MV-4-11 (cell line): ENCODE measurements at regions not wholly inside any gene's neighbourhood (a gene's known extent, or its start where the extent isn't known, plus 50 kb on each side); places are given as distances from the start of the nearest gene placed in this dataset.

Experiments
- DNase-seq: peaks from one replicate; lab custom pipeline; 2025; lab: John Stamatoyannopoulos, UW

DNA sequence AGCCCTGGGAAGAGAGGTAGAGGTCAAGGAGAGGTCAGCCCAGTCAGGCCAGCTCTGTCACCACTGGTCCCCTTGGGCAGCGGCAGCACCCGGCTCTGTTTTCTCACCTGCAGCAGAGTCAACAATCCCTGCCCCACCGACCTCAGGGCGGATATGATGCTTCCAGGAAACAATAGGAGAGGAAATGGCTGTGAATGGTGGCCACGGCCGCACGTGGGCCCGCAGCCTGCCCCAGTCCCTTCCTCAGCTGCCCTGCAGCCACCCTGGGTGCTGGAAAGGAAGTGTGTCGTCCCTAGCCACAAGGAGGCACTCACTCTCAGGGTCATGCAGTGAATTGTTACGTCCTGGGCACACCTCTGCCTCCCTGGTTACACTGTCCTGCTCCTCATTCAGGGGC lies 92.5 kb upstream of the ENPP6 start:
- no peak for DNase-seq

GRCh38 chr4:184309241-184310170 lies 91.8 kb upstream of the ENPP6 start:
- no peak for DNase-seq

DNA sequence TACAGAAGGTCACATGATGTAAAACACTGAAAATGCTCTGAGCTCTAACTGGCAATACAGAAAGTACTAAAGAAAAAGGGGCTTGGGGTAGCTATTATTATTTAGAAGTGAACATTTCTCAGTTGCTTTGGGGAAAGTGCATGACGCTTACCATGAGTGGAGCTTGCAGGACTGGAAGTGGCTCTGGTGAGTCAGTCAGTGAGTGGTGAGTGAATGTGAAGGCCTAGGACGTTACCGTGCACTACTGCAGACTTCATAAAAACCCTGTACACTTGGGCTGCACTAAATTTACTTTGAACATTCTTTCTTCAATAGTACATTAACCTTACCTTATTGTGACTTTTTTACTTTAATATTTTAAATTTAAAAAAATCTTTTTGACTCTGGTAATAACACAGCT lies 89.3 kb upstream of the ENPP6 start:
- DNase-seq, result peak; percentile 21

DNA sequence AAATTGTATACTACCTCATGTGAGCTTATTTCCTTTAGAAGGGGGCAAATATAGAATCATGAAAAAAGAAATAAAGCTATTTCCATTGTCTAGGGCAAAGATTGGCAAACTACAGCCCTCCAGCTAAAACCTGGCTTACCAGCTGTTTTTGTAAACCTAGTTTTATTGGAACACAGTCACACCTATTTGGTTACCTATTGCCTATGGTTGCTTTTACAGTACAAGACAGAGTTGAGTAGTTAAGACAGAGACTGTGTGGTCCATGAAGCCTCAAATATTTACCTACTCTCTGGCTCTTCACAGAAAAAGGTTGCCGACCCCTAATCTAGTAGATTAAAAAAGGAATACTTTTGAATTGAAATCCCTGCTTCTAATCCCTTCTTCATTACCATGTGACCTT lies 88.8 kb upstream of the ENPP6 start:
- no peak for DNase-seq

DNA sequence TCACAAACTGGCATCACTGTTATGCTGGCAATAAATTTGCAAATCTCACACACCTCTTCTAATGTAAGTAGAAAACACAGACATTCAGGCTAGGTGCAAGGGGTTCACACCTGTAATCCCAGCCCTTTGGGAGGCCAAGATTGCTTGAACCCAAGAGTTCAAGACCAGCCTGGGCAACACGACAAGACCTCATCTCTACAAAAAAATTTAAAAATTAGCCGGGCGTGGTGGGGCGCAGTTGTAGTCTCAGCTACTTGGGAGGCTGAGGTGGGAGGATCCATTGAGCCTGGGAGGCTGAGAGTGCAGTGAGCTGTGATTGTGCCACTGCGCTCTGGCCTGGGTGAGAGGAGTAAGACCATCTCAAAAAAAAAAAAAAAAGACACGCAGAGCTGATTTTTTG lies 83.1 kb upstream of the ENPP6 start:
- DNase-seq, result no peak

DNA sequence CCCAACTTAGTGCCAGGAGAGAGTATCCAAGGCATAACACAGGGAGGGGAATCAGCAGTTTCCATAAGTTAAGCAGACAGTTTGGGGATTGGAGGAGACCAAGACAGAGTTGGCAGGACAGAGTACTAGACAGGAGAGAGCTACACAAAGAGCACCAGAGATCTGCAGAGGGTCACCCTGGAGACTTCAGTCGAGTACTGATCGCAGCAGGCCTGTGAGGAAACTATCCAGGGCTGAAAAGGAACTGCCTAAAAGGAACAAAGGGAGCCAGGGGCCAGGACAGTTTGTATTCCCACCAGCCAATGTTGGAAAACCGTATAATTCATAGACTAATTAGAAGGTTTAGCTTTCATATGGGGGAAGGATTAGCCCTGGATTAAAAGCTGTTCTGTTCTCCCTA lies 80.6 kb upstream of the ENPP6 start:
- no peak for DNase-seq

DNA sequence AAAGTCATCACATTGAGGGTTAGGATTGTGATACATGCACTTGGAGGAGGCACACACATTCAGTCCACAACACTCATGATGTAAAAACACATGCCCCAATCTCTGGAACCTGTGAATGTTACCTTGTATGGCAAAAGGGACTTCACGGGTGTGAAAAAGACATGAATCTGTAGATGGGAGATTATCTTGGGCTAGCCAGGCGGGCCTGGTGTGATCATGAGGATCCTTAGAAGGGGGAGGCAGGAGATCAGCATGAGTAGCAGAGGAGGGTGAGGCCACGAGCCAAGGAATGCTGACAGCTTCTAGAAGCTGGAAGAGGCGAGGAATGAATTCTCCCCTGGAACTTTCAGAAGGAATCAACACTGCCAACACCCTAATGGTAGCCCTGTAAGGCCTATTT lies 77.5 kb upstream of the ENPP6 start:
- no peak for DNase-seq

DNA sequence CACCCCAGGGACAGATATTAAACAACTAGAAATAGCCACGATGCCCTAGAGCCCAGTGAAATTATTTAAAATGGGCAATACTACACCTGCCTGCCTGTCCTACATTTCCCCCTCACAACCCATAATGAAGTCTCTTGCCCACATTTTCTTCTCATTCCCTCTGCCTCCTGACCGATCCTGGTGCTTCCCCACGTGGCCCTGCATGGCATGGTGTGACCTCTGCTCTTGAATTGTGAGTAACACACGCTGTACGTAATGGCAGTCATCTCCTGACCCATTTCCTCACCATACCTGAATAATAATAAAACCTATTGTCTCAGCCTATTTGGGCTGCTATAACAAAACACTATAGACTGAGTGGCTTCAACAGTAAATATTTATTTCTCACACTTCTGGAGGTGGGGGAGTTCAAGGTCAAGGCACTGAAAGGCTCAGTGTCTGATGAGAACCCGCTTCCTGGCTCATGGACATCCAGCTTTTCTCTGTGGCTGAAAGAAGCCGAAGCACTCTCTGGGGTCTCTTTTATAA lies 77.0 kb upstream of the ENPP6 start:
- DNase-seq, result no peak

DNA sequence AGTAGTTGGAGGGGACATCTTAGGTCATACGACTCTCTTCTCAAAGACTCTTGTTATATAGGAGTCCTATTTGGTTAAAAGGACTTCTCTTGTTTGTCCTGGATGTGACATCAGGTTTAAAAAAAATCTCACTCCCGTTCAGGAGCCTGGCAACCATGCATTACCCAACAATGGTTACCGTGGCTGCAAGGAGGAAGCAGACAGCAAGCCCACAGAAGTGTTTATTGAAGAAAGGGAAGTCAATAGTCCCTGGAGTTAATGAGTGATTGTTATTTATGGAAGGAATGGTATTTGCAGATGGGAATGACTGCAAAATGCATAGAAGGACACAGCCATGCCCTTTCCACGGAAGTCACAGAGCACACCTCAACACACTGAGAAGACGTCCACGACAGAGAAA lies 75.9 kb upstream of the ENPP6 start:
- DNase-seq, result peak; percentile 90

DNA sequence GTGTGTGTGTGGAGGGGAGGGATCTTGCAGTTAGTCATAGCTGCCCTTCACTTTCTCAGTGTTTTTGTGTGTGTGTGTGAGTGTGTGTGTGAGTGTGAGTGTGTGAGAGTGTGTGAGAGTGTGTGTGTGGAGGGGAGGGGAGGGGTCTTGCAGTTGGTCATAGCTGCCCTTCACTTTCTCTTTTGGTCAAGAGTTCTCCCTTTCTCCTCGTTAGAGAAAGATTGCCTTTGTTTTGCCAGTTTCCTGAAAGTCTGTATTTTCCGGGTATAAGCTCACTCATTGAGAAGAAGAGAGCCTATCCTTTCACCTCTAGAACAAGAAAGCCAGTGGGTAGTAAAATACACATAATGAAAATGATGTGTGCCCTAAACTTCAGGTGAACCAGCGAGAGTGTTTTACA lies 75.2 kb upstream of the ENPP6 start:
- DNase-seq, result no peak

DNA sequence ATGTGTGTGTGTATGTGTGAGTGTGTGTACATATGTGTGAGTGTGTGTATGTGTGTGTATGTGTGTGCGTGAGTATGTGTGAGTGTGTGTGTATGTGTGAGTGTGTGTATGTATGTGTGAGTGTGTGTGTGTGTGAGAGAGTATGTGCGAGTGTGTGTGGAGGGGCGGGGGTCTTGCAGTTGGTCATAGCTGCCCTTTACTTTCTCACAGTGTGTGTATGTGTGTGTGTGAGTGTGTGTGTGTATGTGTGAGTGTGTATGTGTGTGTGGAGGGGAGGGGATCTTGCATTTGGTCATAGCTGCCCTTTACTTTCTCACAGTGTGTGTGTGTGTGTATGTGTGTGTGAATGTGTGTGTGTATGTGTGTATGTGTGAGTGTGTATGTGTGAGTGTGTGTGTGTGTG lies 74.8 kb upstream of the ENPP6 start:
- no peak for DNase-seq

GRCh38 chr4:184289179-184289535 lies 71.5 kb upstream of the ENPP6 start:
- no peak for DNase-seq

DNA sequence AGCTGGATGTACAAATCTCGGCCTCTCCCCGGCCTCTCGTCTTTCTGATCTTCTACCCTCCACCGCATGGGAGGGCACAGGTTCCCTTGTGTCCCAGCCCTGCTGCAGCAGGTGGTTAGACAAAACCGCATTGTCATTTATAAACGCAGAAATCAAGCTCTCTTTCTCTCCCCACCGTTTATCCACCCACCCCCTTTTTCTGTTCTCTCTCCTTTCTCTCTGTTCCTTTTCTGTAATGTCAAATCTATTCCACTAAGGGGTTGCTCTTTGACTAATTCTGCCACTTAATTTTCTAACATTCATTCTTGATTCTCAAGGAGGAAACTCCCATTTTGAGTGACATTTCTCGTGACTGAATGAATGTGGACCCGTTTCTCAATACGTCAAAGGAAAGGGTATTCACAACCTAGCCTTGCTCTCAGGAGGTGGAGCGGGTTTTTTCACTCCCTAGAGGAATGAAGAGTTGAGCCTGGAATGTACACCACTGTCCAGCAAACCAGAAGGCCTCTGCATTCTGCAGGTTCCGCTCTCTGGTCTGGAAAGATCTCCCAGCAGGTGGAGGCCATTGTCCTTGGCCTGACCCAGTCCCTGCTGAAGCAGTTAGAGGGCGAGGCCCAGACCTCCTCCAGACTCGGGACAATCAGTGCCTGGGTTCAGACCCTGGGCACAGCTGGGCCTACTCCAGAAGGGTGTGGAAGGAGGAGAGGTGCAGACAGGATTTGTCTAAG lies 70.9 kb upstream of the ENPP6 start:
- no peak for DNase-seq

DNA sequence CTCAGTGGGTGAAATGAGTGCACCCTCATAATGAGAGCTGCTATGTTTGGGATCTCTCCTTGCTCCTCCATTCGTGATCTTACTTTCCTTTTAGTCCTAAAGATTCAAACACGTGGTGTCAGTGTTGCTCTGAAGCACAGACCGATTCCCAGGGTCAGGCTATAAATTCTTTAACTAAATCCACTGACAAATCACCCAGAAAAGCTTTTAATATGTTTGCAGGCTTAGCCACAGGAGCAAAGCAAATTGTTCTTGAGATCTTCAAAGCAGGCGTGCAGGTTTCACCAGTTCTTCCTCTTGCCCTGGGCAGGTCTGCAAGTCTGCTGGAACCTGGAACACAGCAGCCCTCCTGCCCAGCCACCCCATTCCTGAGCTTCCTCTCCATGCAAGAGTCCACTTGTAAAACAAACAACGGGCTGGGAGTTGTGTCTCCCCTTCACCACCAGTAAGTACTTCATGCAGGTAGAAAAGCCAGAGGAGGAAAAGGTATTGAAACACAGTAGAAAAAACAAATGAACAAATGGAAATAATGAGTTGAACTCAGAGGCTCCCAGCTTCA lies 70.1 kb upstream of the ENPP6 start:
- no peak for DNase-seq

DNA sequence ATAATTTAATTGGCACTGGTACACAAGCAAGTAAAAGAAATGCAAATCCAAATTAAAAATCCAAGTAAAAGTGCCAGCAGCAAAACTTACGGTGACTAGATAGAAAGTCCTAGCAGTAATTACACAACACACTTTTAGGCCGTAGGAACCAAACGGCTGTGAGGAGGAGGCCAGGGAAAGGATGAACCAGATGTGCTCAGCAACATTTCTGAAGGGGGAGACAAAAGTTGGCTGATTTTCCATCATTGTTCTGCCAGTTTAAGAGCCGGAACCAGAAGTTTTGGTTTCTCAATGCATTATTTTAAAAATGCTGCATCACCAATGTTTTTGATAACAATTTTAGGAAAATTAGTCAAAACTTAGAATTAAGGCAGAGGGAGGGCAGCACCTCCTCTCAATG lies 68.7 kb upstream of the ENPP6 start:
- DNase-seq, result no peak

GRCh38 chr4:184284742-184285141 lies 67.1 kb upstream of the ENPP6 start:
- DNase-seq, result no peak

DNA sequence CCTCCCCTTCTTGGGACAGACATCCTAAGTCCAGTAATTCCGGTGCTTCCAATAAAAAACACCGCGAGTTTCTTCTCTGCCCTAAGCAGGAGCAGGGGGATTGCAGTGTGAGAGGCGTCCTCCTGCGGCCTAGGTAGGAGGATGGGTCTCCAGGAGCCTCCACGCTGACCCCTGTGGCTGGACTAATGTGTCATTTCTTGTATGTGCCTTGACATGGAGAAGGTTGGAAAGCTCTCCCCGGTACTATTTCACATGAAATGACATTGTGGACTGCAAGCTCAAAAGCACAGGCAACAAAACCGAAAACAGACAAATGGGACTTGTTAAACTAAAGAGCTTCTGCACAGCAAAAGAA lies 66.6 kb upstream of the ENPP6 start:
- DNase-seq, result no peak

DNA sequence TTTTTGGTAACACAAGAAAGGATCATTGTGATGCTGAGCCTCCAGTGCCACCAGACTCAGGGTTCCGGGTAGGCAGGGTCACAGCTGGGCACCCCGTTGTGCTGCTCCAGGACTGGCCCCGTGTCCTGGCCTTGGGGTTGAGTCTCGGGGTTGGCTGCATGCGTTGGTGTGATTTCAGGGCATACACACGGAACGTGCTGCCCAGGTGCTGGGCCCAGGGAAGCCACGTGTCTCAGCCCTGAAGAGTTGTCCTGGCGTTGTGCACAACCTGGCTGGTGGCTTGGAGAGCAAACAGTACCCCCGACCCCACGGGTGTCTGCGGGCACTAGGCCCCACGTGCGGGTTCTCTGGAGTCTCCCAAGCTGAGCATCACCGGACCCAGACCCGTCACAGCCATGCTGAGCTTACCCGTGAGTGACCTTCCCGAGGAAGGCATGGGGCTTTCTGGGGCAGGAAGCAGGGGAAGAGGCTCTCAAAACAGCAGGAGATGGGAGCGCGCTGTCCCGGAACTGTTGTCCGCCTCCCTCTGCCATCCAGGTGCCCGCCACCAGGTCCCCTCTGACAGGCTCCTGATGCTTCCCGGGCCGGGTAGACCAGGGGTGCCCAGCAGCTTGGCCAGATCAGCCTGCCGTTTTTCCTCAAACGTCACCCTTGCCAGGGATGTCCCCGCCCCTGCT lies 66.1 kb upstream of the ENPP6 start:
- no peak for DNase-seq

- no peak for DNase-seq
Observed at GRCh38 chr4:184282895-184283654, 65.4 kb upstream of the ENPP6 start.

DNA sequence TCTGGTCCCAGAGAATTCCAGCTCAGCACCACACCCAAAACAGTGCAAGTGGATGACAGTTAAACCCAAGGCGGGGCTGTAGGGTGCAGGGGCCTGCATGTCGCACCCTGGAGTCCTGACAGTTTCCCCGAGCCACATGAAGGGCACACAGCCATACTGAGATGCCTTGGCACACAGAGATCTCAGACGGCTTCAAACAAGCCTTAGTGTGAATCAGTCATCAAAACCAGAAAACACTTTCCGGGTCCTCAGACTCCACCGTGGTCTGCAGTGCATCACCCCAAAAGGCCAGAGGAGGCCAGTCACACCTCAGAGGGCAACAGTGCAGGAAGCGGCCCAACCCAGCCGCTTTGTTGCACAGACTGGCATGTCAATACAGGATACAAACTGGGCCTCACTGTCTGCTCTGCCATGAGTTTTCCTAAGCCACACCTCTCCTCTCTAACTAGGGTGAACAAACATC lies 64.6 kb upstream of the ENPP6 start:
- DNase-seq, result peak; percentile 6
